ENCODE measurements at regions not wholly inside any gene's neighbourhood (a gene's known extent, or its start where the extent isn't known, plus 50 kb on each side); places are given as distances from the start of the nearest gene placed in this dataset.

GRCh38 chr7:120215654-120216053 lies 57.3 kb upstream of the KCND2 start:
- H3K4me3 ChIP-seq (ENCODE audit: low read length), result no peak overlapping the region
- no peaks in the 10 kb centered on the region for H3K9me3 ChIP-seq (ENCODE audit: insufficient read depth, low read depth, low read length)
- no peaks in the 10 kb centered on the region for H3K36me3 ChIP-seq (ENCODE audit: insufficient read depth, low read length)
- no peak overlapping the region for H3K9ac ChIP-seq (ENCODE audit: low read depth, low read length)
- no peaks in the 10 kb centered on the region for H3K27me3 ChIP-seq (ENCODE audit: insufficient read depth, low read length)
- H3K4me1 ChIP-seq (ENCODE audit: insufficient read depth, low read length), result no peaks in the 10 kb centered on the region
- WGBS, result 96% methylated on average over 7 of the region's 7 CpGs
- H3K27ac ChIP-seq (ENCODE audit: low read depth, low read length), result no peak overlapping the region

GRCh38 chr7:120216947-120217346 lies 56.0 kb upstream of the KCND2 start:
- H3K9me3 ChIP-seq (ENCODE audit: insufficient read depth, low read depth, low read length), result no peaks in the 10 kb centered on the region
- no peaks in the 10 kb centered on the region for H3K4me1 ChIP-seq (ENCODE audit: insufficient read depth, low read length)
- H3K9ac ChIP-seq (ENCODE audit: low read depth, low read length), result no peak overlapping the region
- H3K27ac ChIP-seq (ENCODE audit: low read depth, low read length), result no peak overlapping the region
- 88% methylated on average over 2 of the region's 2 CpGs for WGBS
- H3K4me3 ChIP-seq (ENCODE audit: low read length), result no peak overlapping the region
- H3K27me3 ChIP-seq (ENCODE audit: insufficient read depth, low read length), result no peaks in the 10 kb centered on the region
- no peaks in the 10 kb centered on the region for H3K36me3 ChIP-seq (ENCODE audit: insufficient read depth, low read length)

- Histone ChIP-seq H3K9me3 (ENCODE audit: insufficient read depth, low read depth, low read length) (no peaks in the 10 kb centered on the region), H3K4me3 (ENCODE audit: low read length) (no peak overlapping the region), H3K27ac (ENCODE audit: low read depth, low read length) (no peak overlapping the region), H3K4me1 (ENCODE audit: insufficient read depth, low read length) (no peaks in the 10 kb centered on the region), H3K27me3 (ENCODE audit: insufficient read depth, low read length) (no peaks in the 10 kb centered on the region), H3K9ac (ENCODE audit: low read depth, low read length) (no peak overlapping the region), H3K36me3 (ENCODE audit: insufficient read depth, low read length) (no peaks in the 10 kb centered on the region)
Measured at GRCh38 chr7:120218712-120219111, 54.3 kb upstream of the KCND2 start.

- H3K27ac ChIP-seq (ENCODE audit: low read depth, low read length), result no peak overlapping the region
- H3K9me3 ChIP-seq (ENCODE audit: insufficient read depth, low read depth, low read length), result no peaks in the 10 kb centered on the region
- H3K9ac ChIP-seq (ENCODE audit: low read depth, low read length), result no peak overlapping the region
- H3K36me3 ChIP-seq (ENCODE audit: insufficient read depth, low read length), result no peaks in the 10 kb centered on the region
- H3K4me3 ChIP-seq (ENCODE audit: low read length), result no peak overlapping the region
- no peaks in the 10 kb centered on the region for H3K27me3 ChIP-seq (ENCODE audit: insufficient read depth, low read length)
- no peaks in the 10 kb centered on the region for H3K4me1 ChIP-seq (ENCODE audit: insufficient read depth, low read length)
Measured at GRCh38 chr7:120221666-120222065, 51.3 kb upstream of the KCND2 start.

All from HUES64 (cell line).